ENCODE measurements at regions not wholly inside any gene's neighbourhood (a gene's known extent, or its start where the extent isn't known, plus 50 kb on each side); places are given as distances from the start of the nearest gene placed in this dataset.

DNA sequence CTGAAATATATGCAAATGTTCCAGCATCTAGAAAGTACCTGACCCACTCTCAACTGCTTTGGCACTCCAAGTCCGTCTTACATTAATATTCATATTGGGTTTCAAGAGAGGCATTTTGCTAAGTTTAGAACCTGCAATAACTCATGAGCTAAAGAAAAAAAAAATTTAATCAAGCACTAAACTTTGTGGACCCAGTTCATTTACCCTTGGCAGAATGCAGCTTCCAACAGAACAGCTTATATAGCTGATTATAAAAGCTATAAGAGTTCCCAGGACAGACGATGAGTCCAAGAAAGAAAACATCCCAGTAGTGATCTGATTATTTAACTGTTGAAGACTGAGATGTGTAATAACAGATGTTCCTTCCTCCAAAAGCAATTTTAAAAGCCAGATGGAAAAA is 592.0 kb downstream of the KCNH5 start:
- Histone ChIP-seq H3K4me2 (replicated peaks; ENCODE audit: low read depth, low read length, poor library complexity, severe bottlenecking) (no peak overlapping the region), H2AFZ (ENCODE audit: insufficient read depth, low read depth, low read length, poor library complexity, severe bottlenecking) (no peak overlapping the region), H3K36me3 (replicated peaks in 1 of 2; ENCODE audit: control extremely low read depth in 1 of 2, control insufficient read depth in 1 of 2, extremely low read depth in 1 of 2, insufficient read depth in 2 of 2, low read length in 1 of 2) (no peaks in the 10 kb centered on the region), H3K9ac (ENCODE audit: low read length) (no peak overlapping the region), H3K79me2 (ENCODE audit: control insufficient read depth, insufficient read depth, low read length) (no peaks in the 10 kb centered on the region), H3K4me1 (ENCODE audit: control insufficient read depth in 2 of 2, insufficient read depth in 2 of 2, low read length in 2 of 2) (no peaks in the 10 kb centered on the region), H4K20me1 (ENCODE audit: control insufficient read depth, insufficient read depth, low read length, poor library complexity, severe bottlenecking) (no peaks in the 10 kb centered on the region), H3K27ac (ENCODE audit: low read length in 2 of 2) (no peak overlapping the region), H3K9me3 (ENCODE audit: control extremely low read depth in 1 of 3, control insufficient read depth in 2 of 3, insufficient read depth in 1 of 3, low read length in 2 of 3) (peaks cover 0 to 2% (median 0%) of the 10 kb centered on the region in 3 donors), H3K27me3 (replicated peaks in 1 of 4; ENCODE audit: control extremely low read depth in 1 of 4, control insufficient read depth in 3 of 4, insufficient read depth in 4 of 4, low read length in 3 of 4) (no peaks in the 10 kb centered on the region), H3K4me3 (ENCODE audit: control extremely low read depth in 1 of 5, extremely low read depth in 1 of 5, insufficient read depth in 1 of 5, low read depth in 2 of 5, low read length in 4 of 5) (no peak overlapping the region)
- no CpG with 5 or more reads among the region's 2 CpGs for WGBS (ENCODE audit: insufficient coverage)
- H3K27ac Mint-ChIP-seq = no peak overlapping the region
- no peaks in the 10 kb centered on the region for H3K27me3 Mint-ChIP-seq
- CTCF ChIA-PET = no interaction called here
- H3K4me1 Mint-ChIP-seq = no peaks in the 10 kb centered on the region
- ATAC-seq (ENCODE audit: low read depth) = no peak
- POLR2A ChIA-PET = no interaction called here
- peaks cover 4% of the 10 kb centered on the region for H3K9me3 Mint-ChIP-seq (ENCODE audit: insufficient read depth)
- H3K4me3 Mint-ChIP-seq = no peak overlapping the region
- no peak for TF ChIP-seq CTCF (IDR thresholded peaks at IDR 0.05)
- no peak for TF ChIP-seq EZH2 (IDR thresholded peaks at IDR 0.05; ENCODE audit: borderline replicate concordance, insufficient read depth, low read depth, low read length, poor library complexity, severe bottlenecking)
- intact Hi-C loops (cut with micrococcal nuclease) = no loop called here
- DNase-seq = no peak

DNA sequence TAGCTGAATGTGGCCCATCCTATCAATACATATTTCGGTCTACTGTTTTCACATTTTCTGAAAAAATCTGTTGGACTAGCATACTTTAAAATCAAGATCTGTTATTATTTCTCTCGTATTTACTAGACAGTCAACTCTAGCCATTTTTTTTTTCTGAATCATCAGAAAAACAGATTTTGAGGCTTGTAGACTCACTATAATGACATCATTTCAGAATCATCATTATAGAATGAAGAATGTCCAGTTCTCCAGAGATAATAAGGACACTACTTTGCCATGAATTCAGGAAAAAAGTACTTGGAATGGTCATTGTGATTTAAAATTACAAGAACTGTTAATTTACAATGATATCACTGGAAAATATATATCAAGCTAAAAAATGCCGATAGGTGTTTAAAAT is 589.8 kb downstream of the KCNH5 start:
- 100% methylated on average over 1 of the region's 3 CpGs for whole genome bisulfite sequencing (ENCODE audit: insufficient coverage)
- intact Hi-C loops (cut with micrococcal nuclease) = no loop called here
- CTCF ChIA-PET = no interaction called here
- Mint-ChIP-seq H3K9me3 (ENCODE audit: insufficient read depth) (peaks cover 10% of the 10 kb centered on the region), H3K27me3 (no peaks in the 10 kb centered on the region), H3K4me3 (no peak overlapping the region), H3K4me1 (no peaks in the 10 kb centered on the region), H3K27ac (no peak overlapping the region)
- H3K4me1 ChIP-seq (ENCODE audit: control insufficient read depth in 2 of 2, insufficient read depth in 2 of 2, low read length in 2 of 2) = no peaks in the 10 kb centered on the region
- no peaks in the 10 kb centered on the region for H3K79me2 ChIP-seq (ENCODE audit: control insufficient read depth, insufficient read depth, low read length)
- no peak overlapping the region for H3K9ac ChIP-seq (ENCODE audit: low read length)
- no peak overlapping the region for H2AFZ ChIP-seq (ENCODE audit: insufficient read depth, low read depth, low read length, poor library complexity, severe bottlenecking)
- H3K36me3 ChIP-seq (replicated peaks in 1 of 2; ENCODE audit: control extremely low read depth in 1 of 2, control insufficient read depth in 1 of 2, extremely low read depth in 1 of 2, insufficient read depth in 2 of 2, low read length in 1 of 2) = no peaks in the 10 kb centered on the region
- H3K9me3 ChIP-seq (ENCODE audit: control extremely low read depth in 1 of 3, control insufficient read depth in 2 of 3, insufficient read depth in 1 of 3, low read length in 2 of 3) = no peaks in the 10 kb centered on the region
- H3K4me2 ChIP-seq (replicated peaks; ENCODE audit: low read depth, low read length, poor library complexity, severe bottlenecking) = no peak overlapping the region
- ATAC-seq (ENCODE audit: low read depth) = no peak
- no peak overlapping the region for H3K27ac ChIP-seq (ENCODE audit: low read length in 2 of 2)
- H4K20me1 ChIP-seq (ENCODE audit: control insufficient read depth, insufficient read depth, low read length, poor library complexity, severe bottlenecking) = no peaks in the 10 kb centered on the region
- TF ChIP-seq CTCF (IDR thresholded peaks at IDR 0.05) = no peak
- no peak for TF ChIP-seq EZH2 (IDR thresholded peaks at IDR 0.05; ENCODE audit: borderline replicate concordance, insufficient read depth, low read depth, low read length, poor library complexity, severe bottlenecking)
- H3K27me3 ChIP-seq (replicated peaks in 1 of 4; ENCODE audit: control extremely low read depth in 1 of 4, control insufficient read depth in 3 of 4, insufficient read depth in 4 of 4, low read length in 3 of 4) = no peaks in the 10 kb centered on the region
- DNase-seq = no peak
- POLR2A ChIA-PET = no interaction called here
- H3K4me3 ChIP-seq (ENCODE audit: control extremely low read depth in 1 of 5, extremely low read depth in 1 of 5, insufficient read depth in 1 of 5, low read depth in 2 of 5, low read length in 4 of 5) = no peak overlapping the region
